WERI-Rb-1 (cell line): ENCODE measurements at regions not wholly inside any gene's neighbourhood (a gene's known extent, or its start where the extent isn't known, plus 50 kb on each side); places are given as distances from the start of the nearest gene placed in this dataset.

Source experiments
- DNase-seq: peaks from one replicate; pipeline ENCODE4 v3.0.0-alpha.2; 2020
- H3K27ac ChIP-seq: fragments of 250-450 bp; sonication (Bioruptor Pico); 2 replicates; pipeline ENCODE4 v1.5.1; 2020; ENCODE audit warnings: mild to moderate bottlenecking, moderate library complexity
- H3K27me3 ChIP-seq: fragments of 250-450 bp; sonication (Bioruptor Pico); 2 replicates; pipeline ENCODE4 v1.5.1; 2021; ENCODE audit warnings: mild to moderate bottlenecking, low read depth, moderate library complexity; ENCODE audit not compliant: insufficient read depth, severe bottlenecking
- H3K36me3 ChIP-seq: fragments of 250-450 bp; sonication (Bioruptor Pico); 2 replicates; pipeline ENCODE4 v1.5.1; 2020; ENCODE audit warnings: mild to moderate bottlenecking, moderate library complexity
- H3K4me3 ChIP-seq: 2 replicates; pipeline ENCODE4 v1.5.1; 2011; ENCODE audit warnings: low read depth, mild to moderate bottlenecking, control low read depth, low read length
- H3K9me3 ChIP-seq: fragments of 250-450 bp; sonication (Bioruptor Pico); 2 replicates; pipeline ENCODE4 v1.5.1; 2021; ENCODE audit warnings: mild to moderate bottlenecking, moderate library complexity; ENCODE audit not compliant: severe bottlenecking
- TF ChIP-seq, protein P1 (sequence below): IDR thresholded peaks from 2 replicates; pipeline ENCODE4 v1.5.1; 2011; ENCODE audit warnings: low read depth, mild to moderate bottlenecking, control low read depth, inconsistent platforms, low read length

DNA sequence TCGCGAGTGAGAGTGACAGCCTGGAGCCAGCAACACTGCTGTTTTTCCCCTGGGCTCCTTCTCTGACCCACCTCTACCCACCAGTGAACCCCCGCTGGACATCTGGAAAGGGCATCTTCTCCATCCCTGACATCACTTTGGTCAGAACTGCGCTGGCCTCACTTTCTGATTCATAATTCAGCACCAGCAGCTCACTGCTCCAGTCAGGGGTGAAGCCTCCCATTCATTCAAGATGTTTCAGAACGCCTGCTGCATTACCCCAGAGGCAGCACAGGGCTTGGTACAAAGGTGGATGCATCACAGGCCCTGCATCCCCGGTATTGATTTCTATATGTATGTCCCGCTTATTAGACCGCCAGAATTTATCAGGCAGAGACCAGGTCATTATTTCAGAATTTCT is 182.8 kb upstream of the TSHZ3 start:
- TF ChIP-seq, protein P1, sequence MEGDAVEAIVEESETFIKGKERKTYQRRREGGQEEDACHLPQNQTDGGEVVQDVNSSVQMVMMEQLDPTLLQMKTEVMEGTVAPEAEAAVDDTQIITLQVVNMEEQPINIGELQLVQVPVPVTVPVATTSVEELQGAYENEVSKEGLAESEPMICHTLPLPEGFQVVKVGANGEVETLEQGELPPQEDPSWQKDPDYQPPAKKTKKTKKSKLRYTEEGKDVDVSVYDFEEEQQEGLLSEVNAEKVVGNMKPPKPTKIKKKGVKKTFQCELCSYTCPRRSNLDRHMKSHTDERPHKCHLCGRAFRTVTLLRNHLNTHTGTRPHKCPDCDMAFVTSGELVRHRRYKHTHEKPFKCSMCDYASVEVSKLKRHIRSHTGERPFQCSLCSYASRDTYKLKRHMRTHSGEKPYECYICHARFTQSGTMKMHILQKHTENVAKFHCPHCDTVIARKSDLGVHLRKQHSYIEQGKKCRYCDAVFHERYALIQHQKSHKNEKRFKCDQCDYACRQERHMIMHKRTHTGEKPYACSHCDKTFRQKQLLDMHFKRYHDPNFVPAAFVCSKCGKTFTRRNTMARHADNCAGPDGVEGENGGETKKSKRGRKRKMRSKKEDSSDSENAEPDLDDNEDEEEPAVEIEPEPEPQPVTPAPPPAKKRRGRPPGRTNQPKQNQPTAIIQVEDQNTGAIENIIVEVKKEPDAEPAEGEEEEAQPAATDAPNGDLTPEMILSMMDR, result no peak
- DNase-seq, result no peak
- H3K27ac ChIP-seq, result no peak overlapping the region
- H3K4me3 ChIP-seq, result no peak overlapping the region
- no peaks in the 10 kb centered on the region for H3K36me3 ChIP-seq
- no peaks in the 10 kb centered on the region for H3K27me3 ChIP-seq
- H3K9me3 ChIP-seq, result no peaks in the 10 kb centered on the region

DNA sequence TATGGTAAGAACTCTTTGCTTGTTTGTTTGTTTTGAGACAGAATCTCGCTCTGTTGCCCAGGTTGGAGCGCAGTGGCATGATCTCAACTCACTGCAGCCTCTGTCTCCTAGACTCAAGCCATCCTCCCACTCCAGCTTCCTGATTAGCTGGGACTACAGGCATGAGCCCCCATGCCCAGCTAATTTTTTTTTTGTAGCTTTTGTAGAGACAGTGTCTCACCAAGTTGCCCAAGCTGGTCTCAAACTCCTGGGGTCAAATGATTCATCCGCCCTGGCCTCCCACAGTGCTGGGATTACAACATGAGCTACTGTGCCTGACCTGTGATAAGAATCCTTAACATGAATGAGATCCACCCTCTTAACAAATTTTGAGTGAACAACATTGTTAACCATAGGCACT is 183.9 kb upstream of the TSHZ3 start:
- no peak for DNase-seq
- TF ChIP-seq, protein P1, result no peak

DNA sequence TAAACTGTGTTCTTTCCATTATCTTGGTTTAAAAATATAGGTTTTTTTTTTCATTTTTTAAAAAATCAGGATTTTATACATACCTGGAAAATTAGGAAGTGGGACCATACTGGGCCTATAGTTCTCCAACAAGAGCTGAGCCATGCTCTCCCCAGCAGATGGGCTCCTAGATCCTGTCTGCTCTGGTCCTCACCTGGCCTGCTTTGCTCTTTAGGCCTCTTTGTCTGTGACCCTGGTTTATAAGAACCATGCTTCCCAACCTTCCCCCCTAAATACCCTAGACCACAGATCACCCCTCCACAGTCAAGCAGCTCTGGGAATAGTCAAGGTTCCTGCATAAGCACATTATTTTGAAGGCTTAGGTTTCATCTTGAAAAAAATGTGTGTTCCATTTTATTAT is 185.0 kb upstream of the TSHZ3 start:
- DNase-seq, result no peak
- no peak overlapping the region for H3K27ac ChIP-seq
- H3K9me3 ChIP-seq, result no peaks in the 10 kb centered on the region
- no peak overlapping the region for H3K4me3 ChIP-seq
- no peaks in the 10 kb centered on the region for H3K27me3 ChIP-seq
- no peaks in the 10 kb centered on the region for H3K36me3 ChIP-seq
- TF ChIP-seq, protein P1, result no peak

More for the DNA sequence above, 183.9 kb upstream of the TSHZ3 start:
- H3K27ac ChIP-seq, result no peak overlapping the region
- H3K27me3 ChIP-seq, result no peaks in the 10 kb centered on the region
- H3K36me3 ChIP-seq, result no peaks in the 10 kb centered on the region
- no peaks in the 10 kb centered on the region for H3K9me3 ChIP-seq
- H3K4me3 ChIP-seq, result no peak overlapping the region

DNA sequence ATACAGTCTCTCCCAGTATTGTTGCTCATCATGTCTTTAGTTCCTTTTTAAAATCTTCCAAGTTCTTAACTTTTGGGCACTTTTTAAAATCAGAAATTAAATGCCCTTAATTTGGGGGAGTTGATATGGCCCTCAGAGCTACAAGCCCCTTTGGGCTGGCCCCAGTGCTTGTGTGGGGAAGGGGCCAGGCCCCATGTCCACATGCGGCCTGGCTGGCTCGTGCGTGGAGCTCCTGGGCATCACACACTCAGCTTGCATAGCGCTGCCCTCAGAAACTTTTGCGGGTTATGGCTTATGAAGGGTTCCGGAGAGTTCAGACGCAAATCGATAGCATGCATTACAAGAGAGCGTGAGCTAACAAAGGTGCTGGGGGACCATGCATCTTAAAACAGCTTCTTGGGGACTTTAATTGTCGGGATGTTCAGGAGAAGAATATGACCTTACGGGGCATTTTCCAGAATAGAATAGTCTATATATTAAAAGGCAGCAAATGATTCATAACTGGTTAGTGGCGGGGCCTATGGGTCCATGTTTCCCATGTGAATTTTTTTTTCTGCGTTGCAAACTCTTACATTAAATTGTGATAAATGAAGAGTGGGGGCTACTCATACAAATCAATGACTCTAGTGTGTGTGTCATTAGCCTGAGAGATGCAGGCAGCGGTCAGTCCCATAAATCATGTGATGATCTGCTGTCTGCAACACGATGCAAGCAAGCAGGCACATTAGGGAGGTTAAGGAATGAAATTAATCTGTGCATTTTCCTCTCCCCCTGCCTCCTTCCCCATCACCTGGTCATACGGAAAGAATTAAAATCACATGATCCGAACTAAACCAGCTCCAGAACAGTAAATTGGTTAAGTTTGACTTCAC is 185.8 kb upstream of the TSHZ3 start:
- Histone ChIP-seq H3K27me3 (no peaks in the 10 kb centered on the region), H3K9me3 (no peaks in the 10 kb centered on the region), H3K27ac (no peak overlapping the region), H3K36me3 (no peaks in the 10 kb centered on the region), H3K4me3 (no peak overlapping the region)
- DNase-seq, result no peak
- TF ChIP-seq, protein P1, result no peak

DNA sequence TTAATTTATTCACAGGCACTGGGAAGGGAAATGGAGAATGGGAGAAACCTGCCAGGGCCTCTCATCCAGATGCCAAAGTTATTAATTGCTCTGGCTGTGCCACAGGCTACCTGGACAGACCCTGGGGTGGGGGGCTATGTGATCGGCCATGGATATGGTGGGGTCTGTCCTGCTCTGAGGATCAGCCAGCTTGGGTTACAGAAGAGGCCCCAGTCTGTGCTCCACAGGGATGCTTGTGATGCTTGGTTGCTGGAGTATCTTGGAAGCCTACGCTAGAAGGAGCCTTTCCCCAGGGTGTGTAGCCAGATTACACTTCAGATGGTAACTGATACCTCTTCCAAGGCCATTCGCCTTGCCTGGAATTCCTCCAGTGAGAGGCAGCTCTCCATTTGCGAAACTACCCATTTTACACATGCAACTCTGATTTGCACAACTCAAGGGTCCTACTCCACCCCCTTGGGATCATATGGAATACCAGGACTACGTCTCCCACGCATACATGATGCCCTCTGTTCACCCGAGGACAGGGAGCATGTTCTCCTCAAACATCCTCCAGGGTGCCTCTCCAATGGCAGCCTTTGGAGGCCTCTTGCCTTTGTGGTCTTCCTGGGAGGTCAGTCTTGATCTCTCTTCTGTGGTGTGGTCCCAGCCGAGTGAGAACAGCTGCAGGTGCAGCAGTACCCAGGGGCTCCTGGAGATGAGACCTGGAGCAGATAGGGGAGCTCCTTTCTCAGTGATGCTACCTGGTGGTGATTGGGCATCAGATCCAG is 186.6 kb upstream of the TSHZ3 start:
- DNase-seq, result no peak
- TF ChIP-seq, protein P1, result no peak
- no peak overlapping the region for H3K4me3 ChIP-seq
- H3K36me3 ChIP-seq, result no peaks in the 10 kb centered on the region
- H3K27ac ChIP-seq, result no peak overlapping the region
- H3K27me3 ChIP-seq, result no peaks in the 10 kb centered on the region
- no peaks in the 10 kb centered on the region for H3K9me3 ChIP-seq
